ENCODE measurements at regions not wholly inside any gene's neighbourhood (a gene's known extent, or its start where the extent isn't known, plus 50 kb on each side); places are given as distances from the start of the nearest gene placed in this dataset.

DNA sequence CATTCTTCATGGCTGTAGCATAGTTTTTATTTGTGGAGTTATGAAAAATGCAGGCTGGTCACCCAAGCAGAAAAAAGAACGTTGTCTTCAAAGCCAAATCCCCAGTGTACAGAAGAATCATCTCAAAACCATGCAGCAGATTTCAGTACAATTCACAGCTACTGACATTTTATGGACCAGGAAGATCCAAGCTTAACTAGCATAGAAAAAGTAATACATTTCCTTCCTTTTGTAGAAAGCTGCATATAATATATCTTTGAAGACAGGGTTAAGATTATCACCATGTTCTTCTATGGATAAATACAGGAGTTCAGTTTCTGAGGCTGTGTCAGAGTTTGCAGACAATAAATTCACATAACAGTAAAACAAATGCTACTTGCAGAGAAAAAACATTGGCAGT lies 1054.8 kb upstream of the C9orf72 start:
- TF ChIP-seq POLR2A (IDR thresholded peaks at IDR 0.05) = no peak
- TF ChIP-seq, protein P1, sequence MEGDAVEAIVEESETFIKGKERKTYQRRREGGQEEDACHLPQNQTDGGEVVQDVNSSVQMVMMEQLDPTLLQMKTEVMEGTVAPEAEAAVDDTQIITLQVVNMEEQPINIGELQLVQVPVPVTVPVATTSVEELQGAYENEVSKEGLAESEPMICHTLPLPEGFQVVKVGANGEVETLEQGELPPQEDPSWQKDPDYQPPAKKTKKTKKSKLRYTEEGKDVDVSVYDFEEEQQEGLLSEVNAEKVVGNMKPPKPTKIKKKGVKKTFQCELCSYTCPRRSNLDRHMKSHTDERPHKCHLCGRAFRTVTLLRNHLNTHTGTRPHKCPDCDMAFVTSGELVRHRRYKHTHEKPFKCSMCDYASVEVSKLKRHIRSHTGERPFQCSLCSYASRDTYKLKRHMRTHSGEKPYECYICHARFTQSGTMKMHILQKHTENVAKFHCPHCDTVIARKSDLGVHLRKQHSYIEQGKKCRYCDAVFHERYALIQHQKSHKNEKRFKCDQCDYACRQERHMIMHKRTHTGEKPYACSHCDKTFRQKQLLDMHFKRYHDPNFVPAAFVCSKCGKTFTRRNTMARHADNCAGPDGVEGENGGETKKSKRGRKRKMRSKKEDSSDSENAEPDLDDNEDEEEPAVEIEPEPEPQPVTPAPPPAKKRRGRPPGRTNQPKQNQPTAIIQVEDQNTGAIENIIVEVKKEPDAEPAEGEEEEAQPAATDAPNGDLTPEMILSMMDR (IDR thresholded peaks at IDR 0.05) = no peak

Measured in prostate gland (tissue), 2 donors.